OCI-LY7 (cell line): ENCODE measurements at regions not wholly inside any gene's neighbourhood (a gene's known extent, or its start where the extent isn't known, plus 50 kb on each side); places are given as distances from the start of the nearest gene placed in this dataset.

Source experiments
- BruUV-seq: library from RNA; stranded (reverse); fragments of 400-500 nt; replicated peaks from 2 replicates; lab custom pipeline; 2021; lab: Mats Ljungman, UMichigan
- CTCF ChIA-PET: fragments of 300-600 bp; sonication (Branson Sonifier 250); formaldehyde crosslinking; loops from one replicate; lab custom pipeline; 2022; ENCODE audit warnings: antibody characterized with exemption; ENCODE audit not compliant: unreplicated experiment; lab: Charles Lee
- POLR2A ChIA-PET: fragments of 300-600 bp; sonication (Branson Sonifier 250); formaldehyde crosslinking; loops from one replicate; lab custom pipeline; 2022; ENCODE audit warnings: antibody characterized with exemption; lab: Charles Lee
- DNase-seq: peaks from one replicate; pipeline ENCODE4 v3.0.0-alpha.2; 2015; ENCODE audit warnings: low spot score
- H2AFZ ChIP-seq: fragments of 200-600 bp; sonication (generic), shearing (Covaris generic); 2 replicates; pipeline ENCODE4 v1.6.1; 2014; ENCODE audit warnings: mild to moderate bottlenecking, antibody characterized with exemption, low read length, moderate library complexity
- H3K27ac ChIP-seq: fragments of 200-600 bp; sonication (generic); 2 replicates; pipeline ENCODE4 v1.5.1; 2014; ENCODE audit warnings: mixed run types, low read depth, mild to moderate bottlenecking, moderate library complexity, low read length, inconsistent platforms; ENCODE audit not compliant: poor library complexity, severe bottlenecking
- H3K36me3 ChIP-seq: fragments of 200-600 bp; sonication (generic); 2 replicates; pipeline ENCODE4 v1.6.1; 2014; ENCODE audit warnings: mild to moderate bottlenecking, antibody characterized with exemption, low read length, moderate library complexity, mixed read lengths; ENCODE audit not compliant: insufficient read depth
- H3K4me1 ChIP-seq: fragments of 200-600 bp; sonication (generic); 2 replicates; pipeline ENCODE4 v1.5.1; 2014; ENCODE audit warnings: mild to moderate bottlenecking, low read length; ENCODE audit not compliant: insufficient read depth, poor library complexity, severe bottlenecking
- H3K4me2 ChIP-seq: fragments of 200-600 bp; sonication (generic); 2 replicates; pipeline ENCODE4 v1.6.1; 2014; ENCODE audit warnings: mild to moderate bottlenecking, low read length
- H3K4me3 ChIP-seq: fragments of 200-600 bp; sonication (generic); 2 replicates; pipeline ENCODE4 v1.5.1; 2014; ENCODE audit warnings: mild to moderate bottlenecking, low read depth, low read length; ENCODE audit not compliant: poor library complexity, severe bottlenecking
- H3K79me2 ChIP-seq: fragments of 200-600 bp; sonication (generic); 2 replicates; pipeline ENCODE4 v1.6.1; 2016; ENCODE audit warnings: low read depth, mild to moderate bottlenecking, low read length, moderate library complexity, mixed read lengths; ENCODE audit not compliant: insufficient read depth
- H3K9me2 ChIP-seq: fragments of 200-600 bp; sonication (generic); 2 replicates; pipeline ENCODE4 v1.6.1; 2016; ENCODE audit warnings: mild to moderate bottlenecking, low read length, mixed read lengths; ENCODE audit not compliant: insufficient read depth
- H3K9me3 ChIP-seq: fragments of 200-600 bp; sonication (generic); 2 replicates; pipeline ENCODE4 v1.6.1; 2014; ENCODE audit warnings: mild to moderate bottlenecking, mixed run types, low read length, mixed read lengths
- H4K20me1 ChIP-seq: fragments of 200-600 bp; sonication (generic); 2 replicates; pipeline ENCODE4 v1.6.1; 2014; ENCODE audit warnings: mild to moderate bottlenecking, antibody characterized with exemption, low read length, moderate library complexity, mixed read lengths; ENCODE audit not compliant: insufficient read depth
- EZH2phosphoT487 ChIP-seq: fragments of 200-600 bp; sonication (generic); IDR thresholded peaks from 2 replicates; pipeline ENCODE4 v1.6.1; 2018; ENCODE audit warnings: low read depth, borderline replicate concordance, mild to moderate bottlenecking, mixed run types, antibody characterized with exemption, low read length, moderate library complexity, mixed read lengths
- intact Hi-C: fragments of 100-400 bp; cut with micrococcal nuclease; formaldehyde crosslinking; loops from one replicate; pipeline ENCODE4 v1.10.0; 2022; ENCODE audit not compliant: unreplicated experiment
- TF ChIP-seq, protein P1 (sequence below): fragments of 200-600 bp; sonication (generic); conservative IDR thresholded peaks from 2 replicates; pipeline ENCODE4 v1.5.1; 2014; ENCODE audit warnings: mild to moderate bottlenecking, antibody characterized with exemption, low read length, moderate library complexity, mixed read lengths

DNA sequence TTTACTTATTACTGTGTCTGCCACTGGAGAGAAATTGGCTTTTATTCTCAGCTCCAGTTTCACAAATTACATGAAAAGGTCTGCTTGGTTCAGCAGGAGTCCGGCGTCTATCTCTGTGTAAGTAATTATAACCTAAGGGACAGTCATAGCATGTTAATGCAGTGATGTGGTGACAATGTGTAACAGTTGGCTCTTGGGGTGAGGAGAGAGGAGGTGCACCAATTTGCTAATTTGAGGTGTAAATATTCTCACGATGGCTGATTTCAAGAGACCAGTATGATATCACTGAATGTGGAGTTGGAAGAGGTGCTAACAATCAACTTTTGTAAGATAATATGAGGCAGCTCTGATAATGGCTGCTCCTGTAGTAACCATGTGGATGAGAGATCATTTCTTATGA lies 86.1 kb downstream of the CTH start:
- no peaks in the 10 kb centered on the region for H3K9me3 ChIP-seq
- intact Hi-C loops = loop anchor here (10.0 kb wide), 1 partner anchor 222 kb away; no protein-coding TSS in a partner anchor
- TF ChIP-seq, protein P1, sequence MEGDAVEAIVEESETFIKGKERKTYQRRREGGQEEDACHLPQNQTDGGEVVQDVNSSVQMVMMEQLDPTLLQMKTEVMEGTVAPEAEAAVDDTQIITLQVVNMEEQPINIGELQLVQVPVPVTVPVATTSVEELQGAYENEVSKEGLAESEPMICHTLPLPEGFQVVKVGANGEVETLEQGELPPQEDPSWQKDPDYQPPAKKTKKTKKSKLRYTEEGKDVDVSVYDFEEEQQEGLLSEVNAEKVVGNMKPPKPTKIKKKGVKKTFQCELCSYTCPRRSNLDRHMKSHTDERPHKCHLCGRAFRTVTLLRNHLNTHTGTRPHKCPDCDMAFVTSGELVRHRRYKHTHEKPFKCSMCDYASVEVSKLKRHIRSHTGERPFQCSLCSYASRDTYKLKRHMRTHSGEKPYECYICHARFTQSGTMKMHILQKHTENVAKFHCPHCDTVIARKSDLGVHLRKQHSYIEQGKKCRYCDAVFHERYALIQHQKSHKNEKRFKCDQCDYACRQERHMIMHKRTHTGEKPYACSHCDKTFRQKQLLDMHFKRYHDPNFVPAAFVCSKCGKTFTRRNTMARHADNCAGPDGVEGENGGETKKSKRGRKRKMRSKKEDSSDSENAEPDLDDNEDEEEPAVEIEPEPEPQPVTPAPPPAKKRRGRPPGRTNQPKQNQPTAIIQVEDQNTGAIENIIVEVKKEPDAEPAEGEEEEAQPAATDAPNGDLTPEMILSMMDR = no peak
- TF ChIP-seq EZH2phosphoT487 = no peak
- CTCF ChIA-PET = no interaction called here
- H3K4me1 ChIP-seq = no peaks in the 10 kb centered on the region
- H3K4me2 ChIP-seq = no peak overlapping the region
- no peak overlapping the region for H2AFZ ChIP-seq
- H4K20me1 ChIP-seq = no peaks in the 10 kb centered on the region
- no peak overlapping the region for H3K27ac ChIP-seq
- H3K4me3 ChIP-seq = no peak overlapping the region
- POLR2A ChIA-PET = interaction anchor here (0.6 to 0.7 kb wide), 2 partner anchors 8 to 437 kb away, joined by 3 to 4 read pairs; no protein-coding TSS in a partner anchor
- no peaks in the 10 kb centered on the region for H3K36me3 ChIP-seq
- no peaks in the 10 kb centered on the region for H3K9me2 ChIP-seq
- no peaks in the 10 kb centered on the region for H3K79me2 ChIP-seq
- DNase-seq = no peak
- BruUV-seq = no TSS peak

DNA sequence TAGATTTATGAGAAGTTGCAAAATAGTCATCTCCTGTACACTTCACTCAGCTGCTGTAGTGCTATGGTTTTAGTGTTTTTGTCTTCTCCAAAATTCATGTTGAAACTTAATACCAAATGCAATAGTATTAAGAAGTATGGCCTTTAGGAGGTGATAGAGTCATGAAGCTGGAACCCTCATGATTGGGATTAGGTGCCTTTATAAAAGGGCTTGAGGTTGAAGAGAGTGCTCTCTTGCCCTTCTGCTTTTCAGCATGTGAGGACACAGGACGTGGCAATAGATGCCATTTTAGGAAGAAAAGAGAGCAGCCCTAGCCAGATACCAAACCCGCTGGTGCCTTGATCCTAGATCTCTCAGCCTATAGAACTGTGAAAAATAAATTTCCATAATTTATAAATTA lies 87.6 kb downstream of the CTH start:
- no peak for TF ChIP-seq EZH2phosphoT487
- TF ChIP-seq, protein P1 = no peak
- Histone ChIP-seq H3K36me3 (no peaks in the 10 kb centered on the region), H4K20me1 (no peaks in the 10 kb centered on the region), H3K4me2 (no peak overlapping the region), H3K4me3 (no peak overlapping the region), H3K27ac (no peak overlapping the region), H3K4me1 (no peaks in the 10 kb centered on the region), H3K79me2 (no peaks in the 10 kb centered on the region), H3K9me3 (no peaks in the 10 kb centered on the region), H3K9me2 (no peaks in the 10 kb centered on the region), H2AFZ (no peak overlapping the region)
- POLR2A ChIA-PET = interaction anchor here (0.5 to 0.7 kb wide), 4 partner anchors 111 to 538 kb away, joined by 3 to 5 read pairs (median 3); no protein-coding TSS in a partner anchor
- no peak for DNase-seq
- intact Hi-C loops = loop anchor here (10.0 kb wide), 1 partner anchor 224 kb away; no protein-coding TSS in a partner anchor
- no TSS peak for BruUV-seq
- CTCF ChIA-PET = no interaction called here

DNA sequence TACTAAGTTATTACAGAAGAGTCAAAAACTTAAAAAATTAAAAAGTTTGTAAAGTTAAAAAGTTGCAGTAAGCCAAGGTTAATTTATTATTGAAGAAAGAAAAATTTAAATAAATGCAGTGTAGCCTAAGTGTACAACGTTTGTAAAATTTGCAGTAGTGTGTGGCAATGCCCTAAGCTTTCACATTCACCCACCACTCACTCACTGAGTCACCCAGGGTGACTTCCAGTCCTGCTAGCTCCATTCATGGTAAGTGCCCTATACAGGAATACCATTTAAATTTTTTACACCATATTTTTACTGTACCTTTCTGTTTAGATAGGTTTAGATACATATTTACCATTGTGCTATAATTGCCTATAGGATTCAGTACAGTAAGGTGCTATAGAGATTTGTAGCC lies 88.6 kb downstream of the CTH start:
- H3K4me2 ChIP-seq = no peak overlapping the region
- H3K36me3 ChIP-seq = no peaks in the 10 kb centered on the region
- ChIA-PET POLR2A (no interaction called here), CTCF (no interaction called here)
- H2AFZ ChIP-seq = no peak overlapping the region
- no peaks in the 10 kb centered on the region for H3K9me3 ChIP-seq
- no peaks in the 10 kb centered on the region for H3K4me1 ChIP-seq
- intact Hi-C loops = loop anchor here (10.0 kb wide), 1 partner anchor 225 kb away; no protein-coding TSS in a partner anchor
- H3K79me2 ChIP-seq = no peaks in the 10 kb centered on the region
- DNase-seq = no peak
- H4K20me1 ChIP-seq = no peaks in the 10 kb centered on the region
- TF ChIP-seq, protein P1 = no peak
- no peak for TF ChIP-seq EZH2phosphoT487
- no peaks in the 10 kb centered on the region for H3K9me2 ChIP-seq
- no TSS peak for BruUV-seq
- H3K4me3 ChIP-seq = no peak overlapping the region
- H3K27ac ChIP-seq = no peak overlapping the region
